SK-N-SH (cell line): ENCODE measurements at regions not wholly inside any gene's neighbourhood (a gene's known extent, or its start where the extent isn't known, plus 50 kb on each side); places are given as distances from the start of the nearest gene placed in this dataset.

ENCODE experiments used
- CTCF ChIA-PET: fragments of 300-600, 350-600 bp; formaldehyde crosslinking; extraction: SDS; loops from one replicate; lab custom pipeline; 2021; lab: Yijun Ruan, JAX
- POLR2A ChIA-PET: fragments of 350-600 bp; sonication (Branson Sonifier 250); formaldehyde crosslinking; extraction: SDS; loops from one replicate; lab custom pipeline; 2020; ENCODE audit warnings: antibody characterized with exemption, inconsistent platforms; lab: Yijun Ruan, JAX
- DNase-seq: peaks from one replicate; pipeline ENCODE4 v3.0.0; 2012
- H2AFZ ChIP-seq: fragments of 200-600 bp; sonication (generic); 2 replicates; pipeline ENCODE4 v1.8.1; 2016; ENCODE audit warnings: antibody characterized with exemption, mild to moderate bottlenecking, low read depth
- H3F3A ChIP-seq: fragments of 200-600 bp; sonication (generic); replicated peaks from 2 replicates; pipeline ENCODE3; 2016; ENCODE audit warnings: antibody characterized with exemption, mild to moderate bottlenecking; ENCODE audit not compliant: insufficient read depth
- H3K27ac ChIP-seq, 2 experiments: fragments of 200-500 bp in 1 of 2; fragments of 200-600 bp in 1 of 2; sonication (Bioruptor generic) in 1 of 2; sonication (generic), shearing (Covaris generic) in 1 of 2; 2 replicates each; pipeline versions ENCODE4 v1.5.1 to v1.6.1; 2014 to 2016; ENCODE audit warnings: low read depth in 2 of 2, inconsistent platforms in 1 of 2, low read length in 1 of 2, mild to moderate bottlenecking in 1 of 2, mixed read lengths in 1 of 2
- H3K27me3 ChIP-seq: fragments of 200-600 bp; sonication (generic), shearing (Covaris generic); 2 replicates; pipeline ENCODE4 v1.6.1; 2016; ENCODE audit warnings: mixed run types; ENCODE audit not compliant: insufficient read depth
- H3K36me3 ChIP-seq, 2 experiments: fragments of 200-500 bp in 1 of 2; fragments of 200-600 bp in 1 of 2; sonication (Bioruptor generic) in 1 of 2; sonication (generic) in 1 of 2; replicated peaks in 1 of 2; 2 replicates each; pipeline versions ENCODE3 to v1.5.1; 2014 to 2016; ENCODE audit warnings: low read length in 1 of 2, mild to moderate bottlenecking in 1 of 2; ENCODE audit not compliant: insufficient read depth in 2 of 2, control insufficient read depth in 1 of 2
- H3K4me1 ChIP-seq, 2 experiments: fragments of 200-500 bp in 1 of 2; fragments of 200-600 bp in 1 of 2; sonication (Bioruptor generic) in 1 of 2; sonication (generic), shearing (Covaris generic) in 1 of 2; 2 replicates each; pipeline versions ENCODE4 v1.5.1 to v1.6.1; 2014 to 2016; ENCODE audit warnings: low read depth in 1 of 2, low read length in 1 of 2, mixed run types in 1 of 2; ENCODE audit not compliant: insufficient read depth in 2 of 2, control insufficient read depth in 1 of 2
- H3K4me2 ChIP-seq: fragments of 200-600 bp; sonication (generic), shearing (Covaris generic); 2 replicates; pipeline ENCODE4 v1.6.1; 2017; ENCODE audit warnings: mixed run types
- H3K4me3 ChIP-seq, 2 experiments: fragments of 200-500 bp in 1 of 2; fragments of 200-600 bp in 1 of 2; sonication (Bioruptor generic) in 1 of 2; sonication (generic), shearing (Covaris generic) in 1 of 2; 2 replicates each; pipeline versions ENCODE4 v1.5.1 to v1.8.1; 2014 to 2016; ENCODE audit warnings: low read depth in 2 of 2, inconsistent platforms in 1 of 2, low read length in 1 of 2, mild to moderate bottlenecking in 1 of 2, mixed read lengths in 1 of 2, moderate library complexity in 1 of 2
- H3K79me2 ChIP-seq: fragments of 200-600 bp; sonication (generic); 2 replicates; pipeline ENCODE4 v1.8.1; 2017; ENCODE audit warnings: mild to moderate bottlenecking; ENCODE audit not compliant: insufficient read depth
- H3K9ac ChIP-seq: fragments of 200-600 bp; sonication (generic); 2 replicates; pipeline ENCODE4 v1.6.1; 2017; ENCODE audit warnings: mixed run types
- H3K9me2 ChIP-seq: fragments of 200-600 bp; sonication (generic); 2 replicates; pipeline ENCODE4 v1.6.1; 2017; ENCODE audit warnings: mixed run types
- H3K9me3 ChIP-seq: fragments of 200-600 bp; sonication (generic); 2 replicates; pipeline ENCODE4 v1.6.1; 2017; ENCODE audit warnings: mixed run types, mild to moderate bottlenecking, moderate library complexity
- H4K20me1 ChIP-seq: fragments of 200-600 bp; sonication (generic); 2 replicates; pipeline ENCODE4 v1.6.1; 2017; ENCODE audit warnings: mild to moderate bottlenecking, mixed run types; ENCODE audit not compliant: insufficient read depth
- CHD2 ChIP-seq: fragments of 150-350 bp; IDR thresholded peaks from 2 replicates; pipeline ENCODE4 v1.6.1; 2018; ENCODE audit warnings: low read length; ENCODE audit not compliant: partially characterized antibody
- ELF1 ChIP-seq: IDR thresholded peaks from 2 replicates; pipeline ENCODE4 v1.4.0; 2012
- FOXJ3 ChIP-seq: sonication (generic); formaldehyde crosslinking; IDR thresholded peaks from 2 replicates; pipeline ENCODE4 v1.5.1; 2020; ENCODE audit warnings: mild to moderate bottlenecking, missing genetic modification reagents
- GATA2 ChIP-seq: sonication (generic); formaldehyde crosslinking; IDR thresholded peaks from 2 replicates; pipeline ENCODE4 v1.5.0; 2020; ENCODE audit warnings: mild to moderate bottlenecking, missing genetic modification reagents
- JUND ChIP-seq: IDR thresholded peaks from 2 replicates; pipeline ENCODE4 v1.4.0; 2012
- MEF2A ChIP-seq: IDR thresholded peaks from 2 replicates; pipeline ENCODE4 v1.4.0; 2012; ENCODE audit warnings: low read depth, borderline replicate concordance
- MXI1 ChIP-seq: IDR thresholded peaks from 2 replicates; pipeline ENCODE4 v1.6.1; 2012; ENCODE audit warnings: mild to moderate bottlenecking, low read depth, low read length, improper control_type of control experiment
- RXRA ChIP-seq: IDR thresholded peaks from 2 replicates; pipeline ENCODE4 v1.4.0; 2012; ENCODE audit warnings: low read depth, mild to moderate bottlenecking, borderline replicate concordance
- SIN3A ChIP-seq: IDR thresholded peaks from 2 replicates; pipeline ENCODE4 v1.6.1; 2012; ENCODE audit warnings: low read depth, mild to moderate bottlenecking, low read length, moderate library complexity, borderline replicate concordance
- TEAD4 ChIP-seq: IDR thresholded peaks from 2 replicates; pipeline ENCODE4 v1.4.0; 2012; ENCODE audit warnings: mild to moderate bottlenecking, borderline replicate concordance; ENCODE audit not compliant: insufficient read depth
- WGBS: methylation state at CpG from one replicate; pipeline ENCODE4 v1.1.6; 2017; ENCODE audit warnings: low lambda C conversion rate; 5-methylcytosine and 5-hydroxymethylcytosine counted together
- TF ChIP-seq, protein P1 (sequence below): IDR thresholded peaks from 2 replicates; pipeline ENCODE4 v1.4.0; 2012; ENCODE audit warnings: low read depth
- TF ChIP-seq, protein P2 (sequence below): IDR thresholded peaks from 2 replicates; pipeline ENCODE4 v1.6.1; 2012; ENCODE audit warnings: mild to moderate bottlenecking, low read depth, low read length, moderate library complexity
- TF ChIP-seq, protein P3 (sequence below): fragments of 150-350 bp; IDR thresholded peaks from 2 replicates; pipeline ENCODE4 v1.6.1; 2017; ENCODE audit warnings: antibody characterized with exemption, low read length, low read depth, borderline replicate concordance

DNA sequence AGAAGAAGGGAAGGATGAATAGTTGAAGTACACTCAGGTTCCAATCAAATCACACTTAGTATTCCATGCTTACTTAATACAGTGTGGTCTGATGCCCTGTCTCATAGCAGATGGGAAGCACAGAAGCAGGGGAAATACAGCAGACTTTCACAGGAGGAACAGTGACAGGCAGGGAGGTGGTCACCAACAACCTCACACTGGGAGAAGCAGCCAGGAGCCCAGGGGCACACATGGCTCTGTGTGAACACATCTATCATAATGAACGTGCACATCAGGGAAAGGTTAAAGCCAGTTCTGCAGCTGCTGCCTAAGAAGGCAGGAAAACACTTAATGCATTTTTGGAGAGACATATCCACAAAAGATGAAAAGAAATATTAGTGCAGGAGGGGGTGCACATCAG is 312.3 kb downstream of the MED10 start:
- H3K27me3 ChIP-seq: no peaks in the 10 kb centered on the region
- no peaks in the 10 kb centered on the region for H3K36me3 ChIP-seq
- WGBS: 0% methylated on average over 1 of the region's 1 CpG
- peaks cover 0 to 2% of the 10 kb centered on the region in 2 experiments; a peak in 1 of 4 replicates for H3K4me1 ChIP-seq
- TF ChIP-seq ELF1: no peak
- no peak for TF ChIP-seq RXRA
- TF ChIP-seq MEF2A: no peak
- TF ChIP-seq, protein P1, sequence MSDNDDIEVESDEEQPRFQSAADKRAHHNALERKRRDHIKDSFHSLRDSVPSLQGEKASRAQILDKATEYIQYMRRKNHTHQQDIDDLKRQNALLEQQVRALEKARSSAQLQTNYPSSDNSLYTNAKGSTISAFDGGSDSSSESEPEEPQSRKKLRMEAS: no peak
- TF ChIP-seq CHD2: no peak
- TF ChIP-seq, protein P2, sequence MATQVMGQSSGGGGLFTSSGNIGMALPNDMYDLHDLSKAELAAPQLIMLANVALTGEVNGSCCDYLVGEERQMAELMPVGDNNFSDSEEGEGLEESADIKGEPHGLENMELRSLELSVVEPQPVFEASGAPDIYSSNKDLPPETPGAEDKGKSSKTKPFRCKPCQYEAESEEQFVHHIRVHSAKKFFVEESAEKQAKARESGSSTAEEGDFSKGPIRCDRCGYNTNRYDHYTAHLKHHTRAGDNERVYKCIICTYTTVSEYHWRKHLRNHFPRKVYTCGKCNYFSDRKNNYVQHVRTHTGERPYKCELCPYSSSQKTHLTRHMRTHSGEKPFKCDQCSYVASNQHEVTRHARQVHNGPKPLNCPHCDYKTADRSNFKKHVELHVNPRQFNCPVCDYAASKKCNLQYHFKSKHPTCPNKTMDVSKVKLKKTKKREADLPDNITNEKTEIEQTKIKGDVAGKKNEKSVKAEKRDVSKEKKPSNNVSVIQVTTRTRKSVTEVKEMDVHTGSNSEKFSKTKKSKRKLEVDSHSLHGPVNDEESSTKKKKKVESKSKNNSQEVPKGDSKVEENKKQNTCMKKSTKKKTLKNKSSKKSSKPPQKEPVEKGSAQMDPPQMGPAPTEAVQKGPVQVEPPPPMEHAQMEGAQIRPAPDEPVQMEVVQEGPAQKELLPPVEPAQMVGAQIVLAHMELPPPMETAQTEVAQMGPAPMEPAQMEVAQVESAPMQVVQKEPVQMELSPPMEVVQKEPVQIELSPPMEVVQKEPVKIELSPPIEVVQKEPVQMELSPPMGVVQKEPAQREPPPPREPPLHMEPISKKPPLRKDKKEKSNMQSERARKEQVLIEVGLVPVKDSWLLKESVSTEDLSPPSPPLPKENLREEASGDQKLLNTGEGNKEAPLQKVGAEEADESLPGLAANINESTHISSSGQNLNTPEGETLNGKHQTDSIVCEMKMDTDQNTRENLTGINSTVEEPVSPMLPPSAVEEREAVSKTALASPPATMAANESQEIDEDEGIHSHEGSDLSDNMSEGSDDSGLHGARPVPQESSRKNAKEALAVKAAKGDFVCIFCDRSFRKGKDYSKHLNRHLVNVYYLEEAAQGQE: no peak
- no peak for TF ChIP-seq MXI1
- TF ChIP-seq, protein P3, sequence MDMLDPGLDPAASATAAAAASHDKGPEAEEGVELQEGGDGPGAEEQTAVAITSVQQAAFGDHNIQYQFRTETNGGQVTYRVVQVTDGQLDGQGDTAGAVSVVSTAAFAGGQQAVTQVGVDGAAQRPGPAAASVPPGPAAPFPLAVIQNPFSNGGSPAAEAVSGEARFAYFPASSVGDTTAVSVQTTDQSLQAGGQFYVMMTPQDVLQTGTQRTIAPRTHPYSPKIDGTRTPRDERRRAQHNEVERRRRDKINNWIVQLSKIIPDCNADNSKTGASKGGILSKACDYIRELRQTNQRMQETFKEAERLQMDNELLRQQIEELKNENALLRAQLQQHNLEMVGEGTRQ: no peak
- no peak for TF ChIP-seq GATA2 (CRISPR knock-in tag)
- TF ChIP-seq TEAD4: no peak
- TF ChIP-seq SIN3A: no peak
- TF ChIP-seq JUND: no peak
- TF ChIP-seq FOXJ3 (CRISPR knock-in tag): no peak
- TF ChIP-seq, all 33 proteins: peak for 0
- H2AFZ ChIP-seq: no peak overlapping the region
- no peak overlapping the region for H3K4me2 ChIP-seq
- no peak overlapping the region for H3K4me3 ChIP-seq
- no peaks in the 10 kb centered on the region for H4K20me1 ChIP-seq
- peaks cover 6% of the 10 kb centered on the region; the same call in 1 of the 2 replicates for H3K9me3 ChIP-seq
- DNase-seq: no peak
- H3K79me2 ChIP-seq: no peaks in the 10 kb centered on the region
- ChIA-PET POLR2A (no interaction called here), CTCF (no interaction called here)
- H3F3A ChIP-seq: no peaks in the 10 kb centered on the region
- H3K9me2 ChIP-seq: no peaks in the 10 kb centered on the region
- no peak overlapping the region for H3K27ac ChIP-seq
- no peak overlapping the region for H3K9ac ChIP-seq
